RPMI8226 (cell line): ENCODE measurements at regions not wholly inside any gene's neighbourhood (a gene's known extent, or its start where the extent isn't known, plus 50 kb on each side); places are given as distances from the start of the nearest gene placed in this dataset.
"Not testable (repeated sequence)": the region's sequence is repeated elsewhere in the genome, so short reads cannot be mapped to it uniquely, and the experiment has no call there.

Experiments used
- DNase-seq: peaks from one replicate; pipeline ENCODE4 v3.0.0-alpha.2; 2015

DNA sequence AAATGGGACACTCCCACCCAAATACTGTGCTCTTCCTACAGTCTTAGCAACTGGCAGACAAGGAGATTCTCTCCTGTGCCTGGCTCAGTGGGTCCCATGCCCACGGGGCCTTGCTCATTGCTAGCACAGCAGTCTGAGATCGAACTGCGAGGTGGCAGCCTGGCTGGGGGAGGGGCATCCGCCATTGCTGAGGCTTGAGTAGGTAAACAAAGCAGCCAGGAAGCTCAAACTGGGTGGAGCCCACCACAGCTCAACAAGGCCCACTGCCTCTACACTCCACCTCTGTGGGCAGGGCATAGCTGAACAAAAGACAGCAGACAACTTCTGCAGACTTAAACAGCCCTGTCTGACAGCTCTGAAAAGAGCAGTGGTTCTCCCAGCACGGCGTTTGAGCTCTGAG, 174.8 kb downstream of the COL12A1 start:
- not testable (repeated sequence) for DNase-seq

DNA sequence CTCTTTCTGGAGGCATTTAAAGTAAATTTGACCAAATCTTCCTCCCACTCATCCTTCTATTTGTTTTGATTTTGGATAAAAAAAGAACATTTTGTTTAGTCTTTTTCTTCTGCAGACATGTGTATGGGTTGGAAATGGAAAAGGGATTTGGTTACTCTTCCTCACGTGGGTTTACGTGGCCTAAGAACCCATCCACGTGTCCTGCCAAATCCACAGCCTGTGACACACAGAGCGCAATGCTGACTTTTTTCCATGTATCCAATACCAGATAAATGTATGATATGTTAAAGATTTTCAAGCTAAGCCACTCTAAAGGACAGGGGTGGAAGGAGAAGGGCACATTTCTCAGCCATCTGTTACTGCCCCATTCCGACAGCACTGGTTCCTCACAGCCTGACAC, 176.5 kb downstream of the COL12A1 start:
- no peak for DNase-seq

GRCh38 chr6:75025371-75025770, 180.5 kb downstream of the COL12A1 start:
- no peak for DNase-seq

GRCh38 chr6:75024828-75025227, 181.0 kb downstream of the COL12A1 start:
- no peak for DNase-seq

GRCh38 chr6:75023634-75024033, 182.2 kb downstream of the COL12A1 start:
- no peak for DNase-seq

- DNase-seq: no peak
Measured at GRCh38 chr6:75020971-75021370, 184.9 kb downstream of the COL12A1 start.

DNA sequence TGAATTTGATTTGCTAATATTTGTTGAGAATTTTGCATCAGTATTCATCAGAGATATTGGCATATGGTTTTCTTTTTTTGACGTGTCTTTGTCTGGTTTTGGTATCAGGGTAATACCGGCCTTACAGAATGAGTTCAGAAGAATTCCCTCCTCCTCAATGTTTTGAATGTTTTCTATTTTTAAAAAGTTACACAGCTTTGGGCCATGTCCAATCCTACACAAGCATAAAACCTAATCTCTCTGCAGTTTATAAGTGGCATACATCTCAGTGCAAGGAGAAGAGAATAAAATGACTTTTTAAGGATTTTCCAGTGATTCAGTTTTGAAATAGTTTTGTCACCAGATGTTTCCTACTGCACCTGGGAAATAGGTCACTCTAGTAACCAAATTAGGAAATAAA, 185.5 kb downstream of the COL12A1 start:
- DNase-seq: no peak

DNA sequence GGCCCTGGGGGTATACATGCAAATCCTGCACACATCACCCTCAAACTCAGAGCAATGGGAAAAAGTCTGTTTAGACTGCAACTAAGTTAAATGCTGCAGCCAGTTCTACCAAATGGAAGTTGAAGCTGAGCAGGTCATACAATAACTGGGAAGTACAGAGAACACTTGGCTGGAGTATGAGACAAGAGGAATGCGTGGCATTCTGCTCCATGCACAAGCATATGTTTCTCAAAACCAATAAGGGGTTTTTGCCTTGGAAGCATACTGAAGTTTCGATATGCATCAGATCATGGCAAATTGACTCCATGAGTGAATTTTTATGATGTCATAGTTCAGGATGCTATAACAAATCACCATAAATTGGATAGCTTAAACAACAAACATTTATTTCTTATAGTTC, 193.8 kb downstream of the COL12A1 start:
- no peak for DNase-seq

DNA sequence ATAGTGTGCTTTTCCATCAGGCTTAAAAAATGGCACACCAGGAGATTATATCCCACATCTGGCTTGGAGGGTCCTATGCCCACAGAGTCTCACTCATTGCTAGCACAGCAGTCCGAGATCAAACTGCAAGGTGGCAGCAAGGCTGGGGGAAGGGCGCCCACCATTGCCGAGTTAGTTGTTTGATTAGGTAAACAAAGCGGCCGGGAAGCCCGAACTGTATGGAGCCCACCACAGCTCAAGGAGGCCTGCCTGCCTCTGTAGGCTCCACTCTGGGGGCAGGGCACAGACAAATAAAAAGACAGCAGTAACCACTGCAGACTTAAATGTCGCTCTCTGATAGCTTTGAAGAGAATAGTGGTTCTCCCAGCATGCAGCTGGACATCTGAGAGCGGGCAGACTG, 201.9 kb downstream of the COL12A1 start:
- not testable (repeated sequence) for DNase-seq

DNA sequence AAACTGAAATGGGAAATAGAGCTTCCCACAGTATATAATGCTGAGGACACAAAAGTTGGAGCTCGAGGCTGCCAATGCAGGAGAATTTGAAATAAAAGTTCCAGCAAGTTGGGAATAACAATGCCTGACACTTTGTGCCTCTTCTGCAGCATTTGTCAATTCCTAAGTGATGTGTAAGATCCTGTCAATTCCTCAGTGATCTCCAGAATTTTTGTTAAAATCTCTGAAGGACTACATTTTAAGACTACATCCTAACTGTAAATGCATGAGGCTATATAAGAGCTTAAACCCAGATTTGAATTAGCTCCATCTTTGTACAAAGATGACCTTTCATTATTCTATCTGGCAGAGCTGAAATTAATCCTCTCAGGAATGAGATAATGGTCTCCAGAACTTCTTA, 208.2 kb downstream of the COL12A1 start:
- DNase-seq: no peak

- DNase-seq: no peak
Measured at GRCh38 chr6:74993136-74993535, 212.7 kb downstream of the COL12A1 start.

DNA sequence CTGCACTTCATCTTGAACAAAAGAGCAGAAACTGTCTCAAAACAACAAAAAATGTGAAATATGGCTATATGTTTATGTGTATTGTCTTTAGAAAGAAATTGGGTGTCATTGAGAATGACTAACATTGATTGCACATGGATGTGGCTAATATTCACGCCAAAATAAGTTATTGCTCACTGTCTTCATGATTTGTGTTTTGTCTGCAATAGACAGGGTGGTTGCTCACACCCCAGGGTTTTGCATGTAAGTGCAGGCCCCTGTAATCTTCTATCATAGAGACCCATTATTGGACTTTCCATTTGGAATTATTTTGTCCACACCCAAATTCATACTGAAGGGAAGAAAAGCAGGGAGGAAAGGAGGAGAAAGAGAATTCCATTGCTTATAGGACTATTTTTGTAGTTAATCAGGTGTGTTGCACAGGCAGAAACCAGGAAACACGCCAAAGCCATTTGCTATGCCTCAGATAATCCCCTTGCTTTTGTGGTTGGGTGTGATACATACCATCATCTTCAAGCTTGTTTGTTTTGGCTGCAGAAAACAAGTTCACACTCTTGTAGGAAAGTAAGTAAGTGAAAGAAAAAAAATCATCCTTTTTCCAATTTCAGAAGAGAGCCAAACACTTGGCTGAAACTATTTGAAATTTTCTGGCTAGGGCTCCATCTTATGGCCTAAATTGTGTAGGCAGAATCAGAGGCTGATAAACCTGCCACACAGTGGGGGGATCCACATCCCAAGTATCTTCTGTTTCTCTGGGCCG, 214.1 kb downstream of the COL12A1 start:
- DNase-seq: no peak

- DNase-seq: no peak
Measured at GRCh38 chr6:74979065-74979766, 226.6 kb downstream of the COL12A1 start.

- DNase-seq: no peak
Measured at GRCh38 chr6:74976701-74977100, 229.2 kb downstream of the COL12A1 start.

DNA sequence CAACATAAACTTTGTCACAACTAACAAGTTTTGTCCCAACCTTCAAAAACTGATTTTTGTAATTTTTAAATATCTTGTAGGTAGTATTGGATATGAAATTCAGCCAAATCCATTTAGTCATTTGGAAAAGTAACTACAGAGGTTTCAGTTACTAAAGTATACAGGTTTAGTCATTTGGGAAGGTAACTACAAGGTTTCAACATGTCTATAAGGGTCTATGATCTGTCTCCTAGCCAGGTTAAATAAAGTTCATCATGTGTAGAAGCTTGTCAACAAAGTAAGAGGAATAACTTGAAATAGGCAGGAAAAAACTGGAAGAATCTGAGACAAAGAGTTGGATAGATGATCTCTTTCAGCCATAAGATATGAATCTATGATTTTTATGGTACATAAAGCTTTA, 229.8 kb downstream of the COL12A1 start:
- no peak for DNase-seq

GRCh38 chr6:74973591-74973990, 232.3 kb downstream of the COL12A1 start:
- no peak for DNase-seq

GRCh38 chr6:74971633-74972032, 234.2 kb downstream of the COL12A1 start:
- DNase-seq: no peak

DNA sequence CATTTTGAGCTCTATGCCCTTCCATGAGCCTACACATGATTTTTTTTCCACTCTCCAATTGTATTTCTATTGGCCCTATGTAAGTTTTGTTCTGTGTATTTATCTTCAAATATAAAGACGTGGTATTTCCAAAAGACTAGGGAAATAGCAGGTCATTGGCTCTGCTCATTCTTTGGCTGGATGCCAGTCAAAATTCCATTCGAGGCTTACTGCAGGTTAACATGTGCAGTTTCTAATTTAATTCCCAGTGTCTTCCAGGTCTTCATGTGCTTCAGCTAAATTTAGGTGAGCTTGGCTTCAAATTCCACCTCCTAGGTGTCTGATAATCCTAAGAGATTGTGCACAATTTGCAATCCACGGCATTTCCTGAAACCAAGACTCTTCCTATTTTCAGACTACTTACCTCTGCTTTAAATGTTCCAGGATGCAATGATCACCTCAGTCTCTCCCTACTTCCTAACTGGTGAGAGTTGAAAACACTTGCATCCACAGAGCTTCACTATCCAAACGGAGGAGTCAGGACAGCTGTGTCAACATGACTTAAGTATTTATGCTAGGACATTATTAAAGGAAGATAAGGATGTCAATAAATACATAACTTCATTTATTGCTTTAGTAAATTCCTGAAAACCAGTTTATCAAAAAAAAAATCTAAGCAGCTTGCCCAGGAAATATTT, 236.1 kb downstream of the COL12A1 start:
- no peak for DNase-seq

GRCh38 chr6:74967821-74968220, 238.0 kb downstream of the COL12A1 start:
- DNase-seq: no peak

DNA sequence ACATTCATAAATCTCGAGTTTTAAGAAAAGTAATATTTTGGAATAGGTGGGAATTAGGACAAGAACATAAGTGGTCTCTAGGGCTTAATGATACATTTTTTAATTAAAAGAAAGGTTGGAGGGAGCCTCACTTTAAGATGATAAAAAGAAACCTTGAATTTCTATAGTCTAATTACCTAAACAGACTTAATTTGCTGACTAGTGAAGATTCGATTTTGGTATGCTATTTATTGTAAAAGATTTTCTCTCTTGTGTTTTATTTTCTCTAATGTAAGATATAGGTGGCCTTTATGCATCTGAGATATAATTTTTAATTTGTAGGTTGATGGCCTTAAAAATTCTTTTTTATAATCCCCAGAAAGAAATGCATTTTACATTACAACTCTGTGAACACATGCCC, 239.1 kb downstream of the COL12A1 start:
- DNase-seq: no peak

- DNase-seq: no peak
Measured at GRCh38 chr6:74964871-74965441, 240.9 kb downstream of the COL12A1 start.

- DNase-seq: no peak
Measured at GRCh38 chr6:74956559-74957428, 249.1 kb downstream of the COL12A1 start.

DNA sequence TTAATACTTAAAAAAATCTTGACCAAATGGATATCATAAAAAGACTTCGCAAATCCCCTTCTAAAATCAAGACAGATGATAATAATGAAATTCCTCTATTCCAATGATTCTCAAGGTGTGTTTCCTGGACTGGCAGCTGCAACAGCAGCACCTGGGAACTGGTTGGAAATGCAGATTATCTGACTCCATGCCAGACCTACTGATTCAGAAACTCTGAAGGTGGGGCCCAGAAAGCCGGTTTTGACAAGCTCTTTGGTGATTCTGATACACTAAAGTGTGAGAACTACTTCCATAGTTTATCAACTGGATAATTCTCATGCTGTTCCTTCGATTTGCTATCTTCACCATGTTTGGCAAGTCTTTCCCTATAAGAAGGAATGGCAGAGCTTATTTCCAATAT, 252.1 kb downstream of the COL12A1 start:
- DNase-seq: no peak
